GM19438 (cell line): ENCODE measurements at regions not wholly inside any gene's neighbourhood (a gene's known extent, or its start where the extent isn't known, plus 50 kb on each side); places are given as distances from the start of the nearest gene placed in this dataset.

Experiments
- ATAC-seq: cut with Tn5 transposase; IDR thresholded peaks from one replicate; pipeline ENCODE4 v1.9.1; 2021; ENCODE audit warnings: low read depth; ENCODE audit not compliant: unreplicated experiment

GRCh38 chr2:16134436-16135165 is 194.3 kb downstream of the MYCN start:
- no peak for ATAC-seq

DNA sequence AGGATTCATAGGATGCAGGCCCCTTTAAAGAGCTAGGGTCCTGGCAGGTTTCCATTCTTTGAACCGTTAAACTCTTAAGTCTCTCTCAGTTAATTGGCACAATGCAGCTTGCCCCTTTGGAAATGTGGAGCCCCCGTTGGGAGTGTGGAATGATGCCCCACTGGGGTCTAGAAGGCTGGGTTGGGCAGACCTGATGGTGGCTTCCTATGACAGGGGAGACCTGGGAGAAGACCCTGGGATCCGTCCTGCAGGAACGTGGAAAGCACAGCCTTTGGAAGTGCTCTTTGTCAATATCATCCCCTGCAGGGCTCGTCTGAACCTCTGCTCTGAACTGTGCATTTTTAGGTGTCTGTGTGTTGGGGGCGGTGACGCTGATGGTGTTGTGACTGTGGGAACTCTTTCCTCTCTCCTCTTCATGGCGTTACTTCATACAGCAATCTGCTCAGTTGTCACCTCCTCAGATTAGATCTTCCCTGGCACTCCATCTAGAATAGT is 190.6 kb downstream of the MYCN start:
- no peak for ATAC-seq

GRCh38 chr2:16130541-16130880 is 190.2 kb downstream of the MYCN start:
- no peak for ATAC-seq

DNA sequence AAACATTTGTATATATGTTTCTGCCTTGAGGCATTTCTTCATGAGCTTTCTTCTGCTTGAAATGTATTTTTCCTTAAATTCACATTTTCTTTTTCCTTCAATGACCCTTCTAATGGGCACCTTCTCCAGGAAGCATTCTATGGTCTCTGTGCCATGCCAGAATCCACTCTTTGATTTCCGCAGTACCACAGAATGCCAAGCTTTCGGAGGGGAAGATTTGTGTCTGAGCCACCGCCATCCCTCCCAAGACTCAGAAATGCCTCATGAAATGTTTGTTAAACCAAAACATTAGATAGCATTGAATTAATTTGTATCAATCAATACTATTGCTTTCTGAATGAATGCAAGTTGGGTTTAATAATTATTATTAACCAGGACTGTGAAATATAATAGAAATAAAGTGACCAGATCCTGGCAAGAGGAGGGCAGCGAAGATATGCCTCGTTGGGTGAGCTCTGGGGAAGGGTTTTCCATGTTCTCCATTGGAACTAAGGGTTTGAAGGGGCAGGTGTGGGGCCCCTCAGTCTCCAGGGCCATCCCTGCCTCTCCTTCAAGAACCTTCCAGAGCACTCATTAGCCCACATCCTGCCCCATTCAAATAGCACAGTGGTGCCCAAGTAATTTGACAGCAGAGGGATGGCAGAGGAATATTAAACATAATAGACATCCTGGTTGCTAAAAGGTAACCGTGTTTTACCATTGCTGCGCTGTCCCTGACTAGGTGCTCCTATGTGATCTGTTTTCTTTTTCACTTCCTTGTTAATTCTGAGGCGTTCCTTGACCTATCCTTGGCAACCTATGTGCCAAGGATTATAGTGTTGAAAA is 189.6 kb downstream of the MYCN start:
- ATAC-seq = no peak

- no peak for ATAC-seq
These were observed 188.6 kb downstream of the MYCN start for GRCh38 chr2:16128746-16129610.

DNA sequence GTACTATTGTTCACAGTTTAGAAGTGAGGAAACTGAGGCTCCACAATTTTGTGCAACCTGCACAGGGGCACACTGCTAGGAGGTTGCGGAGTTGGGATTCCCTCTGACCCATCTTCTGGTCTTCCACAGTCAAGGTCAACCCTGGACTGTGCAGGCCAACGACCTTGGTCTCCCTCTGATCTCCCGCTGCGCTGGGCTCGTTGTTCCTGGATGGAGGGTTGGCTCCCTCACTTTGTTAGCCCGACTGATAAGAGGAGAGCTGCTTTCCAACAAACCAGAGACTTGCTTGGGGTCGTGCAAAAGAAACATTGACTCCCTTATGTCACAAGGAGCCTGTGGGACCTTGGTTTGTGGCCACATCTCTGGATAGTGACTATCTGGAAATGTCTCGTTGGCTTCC is 187.6 kb downstream of the MYCN start:
- no peak for ATAC-seq

- ATAC-seq = no peak
These were observed 187.1 kb downstream of the MYCN start for GRCh38 chr2:16127276-16127940.

- ATAC-seq = no peak
These were observed 186.3 kb downstream of the MYCN start for GRCh38 chr2:16126517-16127275.

DNA sequence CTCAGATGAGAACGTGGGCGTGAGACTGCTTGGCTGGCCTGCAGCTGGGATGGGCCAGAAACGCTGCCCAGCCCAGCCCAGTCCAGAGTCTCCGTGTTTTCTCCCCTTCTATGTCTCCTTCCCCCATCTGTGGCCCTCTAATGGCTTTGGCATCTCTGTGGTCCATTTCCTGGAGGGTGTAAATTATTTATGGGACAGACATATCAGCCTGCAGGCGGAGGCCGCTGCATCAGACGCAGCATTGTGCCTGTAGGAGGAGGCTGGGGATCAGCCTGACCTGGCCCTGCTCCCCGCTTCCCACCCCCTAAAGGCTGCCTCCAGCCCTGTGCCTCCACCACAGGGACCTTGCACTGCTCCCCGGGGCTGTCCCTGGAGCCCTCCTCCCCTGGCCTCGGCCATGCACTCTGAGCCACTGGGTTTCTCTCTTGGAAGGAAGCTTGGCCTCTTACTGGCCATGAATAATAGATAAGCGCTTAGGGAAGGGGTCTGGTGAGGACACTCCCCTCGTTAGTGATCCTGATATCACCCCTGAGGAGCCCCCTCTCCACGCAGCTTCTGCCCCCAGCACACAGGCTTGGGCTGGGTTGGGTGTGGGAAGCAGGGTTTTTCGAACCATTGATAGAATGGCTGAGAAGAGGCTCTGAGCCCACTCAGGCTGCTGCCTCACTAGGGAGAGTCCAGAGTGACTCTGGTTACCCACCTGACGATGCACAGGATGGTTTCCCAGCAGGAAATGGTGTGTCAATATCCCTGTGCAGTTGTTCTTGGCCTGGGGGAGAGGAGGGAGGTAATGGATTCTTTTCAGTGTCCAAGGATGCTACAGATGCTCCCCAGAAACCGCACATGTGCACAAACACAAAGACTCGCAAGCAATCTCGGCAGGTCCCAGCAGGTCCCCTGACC is 185.5 kb downstream of the MYCN start:
- ATAC-seq = no peak

GRCh38 chr2:16124881-16125613 is 184.7 kb downstream of the MYCN start:
- no peak for ATAC-seq

- ATAC-seq = no peak
These were observed 183.8 kb downstream of the MYCN start for GRCh38 chr2:16123856-16124780.

GRCh38 chr2:16123421-16123820 is 183.1 kb downstream of the MYCN start:
- no peak for ATAC-seq

GRCh38 chr2:16122556-16122955 is 182.2 kb downstream of the MYCN start:
- no peak for ATAC-seq

- ATAC-seq = no peak
These were observed 181.6 kb downstream of the MYCN start for GRCh38 chr2:16121986-16122390.

DNA sequence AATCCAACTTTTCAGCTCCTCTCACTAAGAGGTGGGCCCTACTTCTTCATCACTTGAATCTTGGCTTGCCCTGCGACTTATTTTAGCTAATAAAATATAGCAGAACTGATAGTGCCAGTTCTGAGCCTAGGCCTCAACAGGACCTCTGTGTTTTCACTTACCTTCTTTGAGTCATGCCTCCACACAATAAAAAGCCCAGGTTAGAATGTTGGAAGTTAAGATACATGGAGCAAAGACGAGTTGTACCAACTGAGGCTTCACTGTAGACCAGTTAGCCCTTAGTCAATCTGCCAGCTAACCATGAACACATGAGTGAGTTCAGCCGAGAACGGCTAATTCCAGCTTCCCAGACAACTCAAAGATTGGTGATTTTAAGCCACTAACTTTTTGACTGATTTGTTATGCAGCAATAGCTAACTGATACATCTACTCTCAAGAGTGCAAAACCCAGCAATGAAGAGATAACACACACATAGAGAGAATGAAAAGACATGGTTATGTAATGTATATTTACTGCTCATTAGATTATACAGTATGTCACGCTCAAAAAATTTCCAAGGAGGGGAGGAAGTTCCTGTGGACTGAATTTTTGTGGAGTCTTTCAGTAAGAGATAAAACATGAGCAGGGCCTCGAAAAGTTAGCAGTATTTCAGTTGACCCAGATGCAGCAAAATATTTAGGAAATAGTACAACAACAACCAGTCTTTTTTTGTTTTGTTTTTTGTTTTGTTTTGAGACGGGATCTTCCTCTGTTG is 181.1 kb downstream of the MYCN start:
- no peak for ATAC-seq

DNA sequence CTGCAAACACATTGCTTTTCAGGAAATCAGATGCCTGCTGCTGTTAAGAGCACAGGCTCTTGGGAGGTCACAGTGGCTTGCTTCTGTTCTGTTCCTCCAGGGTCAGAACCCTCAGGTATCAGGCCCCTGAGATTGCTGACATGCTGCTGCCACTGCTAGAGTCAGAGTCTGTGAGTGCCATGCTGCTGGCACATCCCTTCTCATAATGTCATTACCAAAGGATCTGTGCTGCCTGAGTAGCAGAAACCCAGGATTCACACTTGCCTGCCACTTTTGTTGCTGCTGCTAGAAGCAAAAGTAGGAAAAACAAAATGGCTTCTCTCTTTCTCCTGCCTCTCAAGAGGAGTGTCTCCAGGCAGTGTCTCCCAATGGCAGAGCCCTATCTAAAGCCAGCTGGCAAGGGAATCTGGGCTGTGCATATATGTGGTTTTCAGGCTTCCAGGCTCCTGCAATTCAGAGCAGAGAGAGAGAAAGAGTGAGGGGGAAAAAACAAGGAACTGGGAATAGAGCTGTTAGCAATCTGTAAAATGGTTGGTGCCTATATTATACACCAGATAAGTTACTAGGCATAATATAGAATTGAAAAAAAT is 180.3 kb downstream of the MYCN start:
- ATAC-seq = no peak
